NCI-H146 treated with DMSO at 0.1 percent for 48 hours (cell line): ENCODE measurements at regions not wholly inside any gene's neighbourhood (a gene's known extent, or its start where the extent isn't known, plus 50 kb on each side); places are given as distances from the start of the nearest gene placed in this dataset.
"Not testable (repeated sequence)": the region's sequence is repeated elsewhere in the genome, so short reads cannot be mapped to it uniquely, and the experiment has no call there.

Experiments
- DNase-seq: peaks from one replicate; lab custom pipeline; 2025; ENCODE audit not compliant: unreplicated experiment; lab: John Stamatoyannopoulos, UW

DNA sequence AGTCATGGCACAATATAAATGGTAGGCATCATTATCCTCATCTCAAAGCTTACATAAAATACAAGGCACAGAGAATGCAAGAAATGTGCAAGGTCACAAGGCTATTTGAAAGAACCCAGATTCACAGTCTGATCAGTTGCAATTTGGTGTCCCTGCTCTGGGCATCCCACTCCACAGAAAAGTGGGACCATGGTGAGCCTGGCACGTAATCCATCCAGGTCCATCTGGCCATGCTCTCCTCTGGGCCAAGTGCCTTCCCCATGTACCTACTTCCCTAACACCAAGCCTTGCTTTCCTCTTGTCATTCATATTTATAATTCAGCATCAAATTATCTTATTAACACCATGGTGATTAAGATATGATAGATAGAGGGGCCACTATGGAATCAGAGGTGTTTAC, 390.0 kb downstream of the CDH11 start:
- DNase-seq, result no peak

DNA sequence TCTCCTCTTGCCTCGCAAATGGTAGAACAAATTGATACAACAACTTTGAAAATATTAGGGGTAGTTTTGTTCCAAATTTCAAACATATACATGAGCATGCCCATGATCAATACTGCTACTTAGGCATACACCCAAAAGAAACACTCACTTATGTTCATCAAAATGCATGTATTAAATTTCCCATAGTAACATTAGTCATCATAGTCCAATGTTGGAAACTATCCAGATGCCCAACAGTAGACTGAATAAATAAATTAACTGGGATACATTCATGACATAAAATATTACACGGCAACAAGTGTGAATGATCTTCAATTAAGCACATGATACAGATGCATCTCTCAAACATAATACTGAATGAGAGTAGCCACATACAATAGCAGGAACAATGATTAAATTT, 391.6 kb downstream of the CDH11 start:
- no peak for DNase-seq

DNA sequence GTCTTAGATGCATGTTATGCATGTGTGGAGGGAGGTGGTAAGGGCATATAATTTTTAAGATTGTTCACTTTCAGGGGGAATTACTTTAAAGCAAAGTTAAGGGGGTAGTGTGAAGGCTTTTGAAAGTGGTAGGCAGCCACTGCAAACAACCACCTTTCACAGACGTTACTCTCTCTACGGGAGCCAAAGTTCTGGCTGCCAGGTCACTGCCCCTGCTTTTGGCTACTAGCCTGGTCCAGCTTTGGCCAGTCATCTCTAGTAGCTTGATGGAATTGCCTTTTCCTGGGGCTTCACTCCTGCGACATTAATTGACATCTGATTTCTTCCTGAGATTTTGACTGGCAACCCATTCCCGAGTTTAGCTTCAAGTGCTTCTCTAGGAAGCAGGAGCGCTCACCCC, 397.5 kb downstream of the CDH11 start:
- no peak for DNase-seq

DNA sequence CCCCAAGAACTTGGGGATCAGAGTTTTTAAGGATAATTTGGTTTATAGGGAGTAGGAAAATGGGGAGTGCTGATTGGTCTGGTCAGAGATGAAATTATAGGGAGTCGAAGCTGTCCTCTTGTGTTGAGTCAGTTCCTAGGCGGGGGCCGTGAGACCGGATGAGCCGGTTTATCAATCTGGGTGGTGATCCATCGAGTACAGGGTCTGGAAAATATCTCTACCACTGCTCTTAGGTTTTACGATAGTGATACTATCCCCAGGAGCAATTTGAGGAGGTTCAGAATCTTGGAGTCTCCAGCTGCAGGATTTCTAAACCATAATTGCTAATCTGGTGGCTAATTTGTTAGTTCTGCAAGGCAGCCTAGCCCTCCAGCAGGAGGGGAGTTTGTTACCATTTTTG, 403.4 kb downstream of the CDH11 start:
- DNase-seq, result no peak

DNA sequence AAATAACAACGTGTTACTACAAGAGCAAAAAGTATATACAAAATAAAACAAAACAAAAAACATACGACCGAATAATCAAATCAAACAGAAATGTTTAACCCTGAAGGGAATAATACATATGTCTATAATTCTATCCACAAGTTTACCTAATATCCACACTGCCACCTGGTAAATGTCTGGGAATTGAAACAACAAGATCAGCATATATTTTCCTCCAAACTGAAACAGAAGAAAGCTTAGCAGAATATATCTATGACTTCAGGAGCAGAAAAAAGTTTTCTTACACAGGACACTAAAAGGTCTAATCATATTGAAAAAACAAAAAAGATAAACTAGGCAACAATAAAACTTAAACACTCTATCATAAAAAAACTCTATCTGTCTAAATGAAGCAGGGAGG, 404.0 kb downstream of the CDH11 start:
- DNase-seq, result no peak

DNA sequence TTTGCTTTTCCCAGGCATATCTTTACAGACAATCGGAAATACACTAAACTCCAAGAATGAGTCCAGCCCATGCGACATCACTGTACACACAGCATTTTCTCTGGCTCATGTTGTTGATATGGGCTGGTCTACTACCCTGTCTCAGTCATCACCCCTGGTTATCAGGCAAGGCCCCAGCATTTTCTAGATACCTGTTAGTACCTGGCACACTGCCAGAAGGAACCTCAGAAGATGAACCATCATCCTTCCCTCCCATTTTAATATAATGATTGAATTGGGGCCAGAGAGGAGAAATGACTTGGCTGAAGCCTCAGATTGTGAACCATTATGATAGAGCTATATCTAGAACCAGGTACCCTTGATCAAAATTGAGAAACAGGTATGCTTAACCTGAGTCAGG, 406.2 kb downstream of the CDH11 start:
- DNase-seq, result no peak

DNA sequence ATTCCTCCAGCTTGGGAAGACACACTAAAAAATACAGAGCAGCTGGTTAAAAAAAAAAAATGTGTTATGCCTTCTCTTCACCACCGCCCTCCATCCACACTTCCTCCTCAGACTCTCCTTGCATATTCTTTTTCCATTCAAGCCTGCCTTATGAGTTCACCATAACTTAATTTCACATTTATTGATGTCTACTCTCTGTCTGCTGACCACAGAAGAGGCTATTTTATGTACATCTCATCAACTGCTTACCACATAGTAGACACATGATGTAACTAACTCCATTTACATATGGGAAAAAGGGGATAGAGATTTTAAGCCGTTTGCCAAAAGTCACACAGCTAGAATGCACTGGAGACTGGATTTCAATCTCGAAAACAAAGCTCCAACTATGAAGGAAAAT, 409.8 kb downstream of the CDH11 start:
- no peak for DNase-seq

DNA sequence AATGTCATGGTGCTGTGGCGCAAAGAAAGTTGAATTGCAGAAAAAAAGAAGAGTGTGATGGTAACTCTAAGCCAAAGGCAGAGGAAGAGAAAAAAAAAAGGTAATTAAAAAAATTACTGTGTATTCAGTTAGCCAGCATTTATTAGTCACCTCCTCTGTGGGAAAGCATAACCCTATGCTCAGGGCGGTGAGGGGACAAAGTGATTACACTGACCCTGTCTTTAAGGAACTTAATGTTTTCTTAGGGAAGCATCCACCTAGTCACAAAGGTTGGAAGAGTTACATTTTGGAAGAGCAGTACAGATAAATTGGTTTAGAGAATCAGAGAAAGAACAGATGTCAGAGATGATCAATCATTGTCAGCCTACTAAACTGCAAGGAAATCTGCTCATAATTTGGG, 410.3 kb downstream of the CDH11 start:
- DNase-seq, result no peak

DNA sequence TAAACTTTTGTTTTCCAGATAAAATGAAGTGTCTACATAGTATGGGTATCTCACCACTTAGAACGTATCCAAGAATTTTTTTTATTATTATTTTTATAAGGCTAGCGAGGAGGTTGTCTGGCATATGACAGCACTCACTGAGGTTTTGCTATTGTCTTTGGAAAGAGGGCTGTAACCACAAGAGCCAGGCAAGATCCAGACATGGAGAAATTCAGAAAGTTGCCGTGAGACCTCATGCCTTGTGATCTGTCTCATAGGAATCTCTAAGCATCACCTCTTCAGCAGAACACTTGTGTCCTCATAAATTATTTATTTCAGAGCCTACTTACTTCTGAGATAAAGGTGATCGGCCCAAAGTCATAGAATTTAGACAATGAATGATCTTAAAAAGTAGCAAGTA, 410.8 kb downstream of the CDH11 start:
- DNase-seq, result no peak

DNA sequence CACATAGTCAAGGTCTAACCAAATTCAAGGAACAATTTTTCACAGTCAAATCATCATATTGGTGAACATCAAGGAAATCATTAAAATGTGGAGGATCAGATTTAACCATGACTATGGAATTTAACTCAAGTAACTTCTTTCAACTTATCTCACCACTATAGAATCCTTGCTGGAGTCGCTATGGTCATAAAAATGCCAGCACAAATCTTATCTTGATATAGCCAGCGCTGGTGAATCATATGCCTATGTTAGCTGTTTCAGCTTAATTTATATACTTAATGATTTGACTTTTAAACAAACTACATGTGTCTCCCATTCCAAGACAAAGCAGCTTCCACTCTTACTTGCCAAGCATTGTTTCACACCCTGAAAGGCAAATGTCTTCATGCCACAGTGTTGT, 416.4 kb downstream of the CDH11 start:
- no peak for DNase-seq

DNA sequence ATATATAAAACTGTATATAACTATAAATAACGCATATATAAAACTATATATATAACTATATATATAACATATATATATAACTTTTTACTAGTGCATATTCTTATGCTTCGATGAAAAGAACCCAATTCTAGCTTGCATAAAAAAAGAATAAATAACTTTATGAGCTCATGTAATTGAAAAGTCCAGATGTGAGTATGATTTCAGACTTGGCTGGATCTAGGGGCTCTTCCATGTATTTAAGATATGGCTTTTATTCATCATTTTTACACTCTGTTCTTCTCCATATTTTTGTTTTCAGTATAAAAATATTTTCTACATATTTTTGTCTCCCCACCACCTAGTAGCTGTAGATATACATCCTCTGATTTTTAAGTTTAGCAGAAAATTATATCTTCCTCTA, 417.5 kb downstream of the CDH11 start:
- DNase-seq, result no peak

DNA sequence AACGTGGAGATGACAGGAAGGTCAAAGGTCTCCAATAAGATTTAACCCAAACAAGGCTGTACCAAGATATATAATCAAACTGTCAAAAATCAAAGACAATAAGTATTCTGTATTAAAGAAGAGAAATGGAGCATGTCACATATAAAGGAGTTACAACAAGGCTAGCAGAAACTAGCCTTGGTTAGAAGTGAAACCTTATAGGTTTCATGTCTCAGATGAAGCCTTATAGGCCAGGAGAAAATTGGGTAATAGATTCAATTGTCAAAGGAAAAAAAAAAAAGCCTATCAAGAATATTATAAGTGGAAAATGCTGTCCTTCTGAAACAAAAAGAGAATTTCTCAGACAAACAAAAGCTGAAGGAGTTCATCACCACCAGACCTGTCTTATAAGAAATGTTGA, 419.4 kb downstream of the CDH11 start:
- no peak for DNase-seq

DNA sequence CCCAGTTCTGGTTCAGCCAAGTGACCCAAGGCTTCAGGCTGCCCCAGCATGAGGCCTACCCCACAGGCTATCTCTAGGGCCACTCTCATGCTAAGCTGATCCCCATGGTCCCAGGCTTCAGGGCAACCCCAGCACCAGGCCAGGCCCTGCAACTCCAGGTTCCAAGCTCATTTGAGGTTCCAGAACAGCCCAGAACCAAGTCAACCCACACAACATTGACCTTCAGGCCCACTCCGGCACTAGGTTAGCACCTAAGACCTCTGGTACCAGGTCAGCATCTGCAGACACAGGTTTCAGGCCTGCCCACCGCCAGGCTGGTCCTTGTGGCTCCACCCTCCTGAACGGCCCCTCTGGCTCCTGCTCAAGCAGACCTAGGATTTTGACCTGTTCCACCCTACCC, 421.2 kb downstream of the CDH11 start:
- no peak for DNase-seq

DNA sequence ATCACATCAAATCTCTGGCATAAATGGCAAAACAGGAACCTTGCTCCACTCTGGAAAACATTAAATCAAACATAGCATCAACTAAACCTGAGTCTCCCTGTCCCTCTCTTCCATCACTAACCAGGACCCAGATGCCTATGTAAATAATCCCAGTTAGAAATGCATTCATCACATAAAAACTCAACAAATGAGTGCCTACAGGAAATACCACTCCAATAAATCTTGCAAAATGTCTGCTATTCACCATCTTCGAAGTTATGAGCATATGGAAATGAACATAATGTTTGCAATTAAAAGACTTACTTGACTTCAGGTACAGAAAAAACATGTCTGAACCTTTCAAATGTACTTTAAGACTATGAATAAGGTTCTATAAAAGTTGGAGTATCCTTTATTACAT, 425.0 kb downstream of the CDH11 start:
- DNase-seq, result no peak

DNA sequence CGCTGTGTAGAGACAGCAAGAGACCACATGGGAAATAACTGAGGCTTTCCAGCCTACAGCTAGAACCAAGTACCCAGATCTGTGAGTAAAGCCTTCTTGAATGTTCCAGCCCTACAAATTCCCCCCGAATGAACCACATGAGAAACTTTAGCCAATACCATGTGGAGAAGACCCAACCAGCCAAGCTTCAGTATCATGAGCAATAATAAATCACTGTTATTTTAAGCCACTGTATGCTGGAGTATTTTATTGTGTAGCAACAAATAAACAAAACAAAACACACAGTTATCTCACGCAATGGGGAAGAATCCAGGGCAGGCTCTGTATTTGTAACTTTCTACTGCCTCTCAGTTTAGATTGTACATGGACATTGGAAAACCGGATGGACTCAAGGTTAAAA, 426.2 kb downstream of the CDH11 start:
- DNase-seq, result no peak

DNA sequence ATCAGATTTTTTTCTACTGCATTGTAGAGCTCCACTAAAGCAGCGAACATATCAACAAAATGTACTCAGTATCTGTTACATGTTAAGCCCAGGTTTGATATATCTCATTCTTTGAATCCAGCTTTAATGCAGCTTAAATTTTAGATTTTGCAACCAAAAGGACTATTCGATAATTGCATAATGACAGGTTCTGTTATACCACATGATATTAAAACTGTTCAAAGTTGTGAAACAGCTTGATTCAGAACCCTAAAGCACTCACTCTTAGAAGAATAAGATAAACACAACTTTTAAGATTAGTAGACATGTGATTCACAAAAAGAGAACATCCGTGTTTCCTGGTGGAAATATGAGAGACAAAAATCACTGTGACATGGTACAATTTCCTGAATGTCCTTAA, 427.9 kb downstream of the CDH11 start:
- no peak for DNase-seq

DNA sequence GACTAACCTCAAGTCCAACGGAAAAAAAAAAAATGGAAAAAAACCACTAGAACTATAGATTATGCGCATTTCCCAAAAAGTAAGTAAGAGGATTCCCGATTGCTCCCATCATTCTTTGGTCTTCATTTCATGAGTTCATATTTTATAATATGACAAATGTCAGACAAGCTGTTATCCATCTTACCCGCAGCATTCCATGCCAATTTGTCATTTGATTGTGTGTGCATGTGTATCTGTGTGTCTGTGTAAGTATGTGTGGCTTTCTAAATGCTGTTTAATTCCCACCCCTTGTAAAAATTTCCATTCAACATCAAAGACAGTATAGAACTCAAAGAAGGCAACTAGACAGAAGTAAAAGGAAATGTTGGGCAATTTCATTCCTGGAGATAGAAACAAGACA, 434.1 kb downstream of the CDH11 start:
- DNase-seq, result no peak

DNA sequence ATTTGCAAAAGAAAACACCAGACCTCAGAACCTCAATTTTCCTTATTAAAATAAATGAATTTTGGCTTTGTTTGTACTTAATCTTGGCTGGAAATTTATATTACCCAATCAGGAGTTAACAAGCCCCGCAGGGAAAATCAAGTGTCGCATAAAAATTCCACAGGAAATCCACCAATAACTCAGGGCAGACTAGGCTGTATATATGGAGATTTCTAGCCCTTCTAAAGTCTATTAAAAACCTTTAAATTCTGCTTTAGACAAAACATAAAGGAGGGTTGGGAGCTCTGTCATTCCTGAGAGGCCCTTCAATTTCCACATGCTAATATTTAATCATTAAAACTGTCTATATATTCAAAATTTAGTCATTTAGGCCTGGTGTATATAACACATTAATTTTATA, 434.7 kb downstream of the CDH11 start:
- DNase-seq, result no peak

DNA sequence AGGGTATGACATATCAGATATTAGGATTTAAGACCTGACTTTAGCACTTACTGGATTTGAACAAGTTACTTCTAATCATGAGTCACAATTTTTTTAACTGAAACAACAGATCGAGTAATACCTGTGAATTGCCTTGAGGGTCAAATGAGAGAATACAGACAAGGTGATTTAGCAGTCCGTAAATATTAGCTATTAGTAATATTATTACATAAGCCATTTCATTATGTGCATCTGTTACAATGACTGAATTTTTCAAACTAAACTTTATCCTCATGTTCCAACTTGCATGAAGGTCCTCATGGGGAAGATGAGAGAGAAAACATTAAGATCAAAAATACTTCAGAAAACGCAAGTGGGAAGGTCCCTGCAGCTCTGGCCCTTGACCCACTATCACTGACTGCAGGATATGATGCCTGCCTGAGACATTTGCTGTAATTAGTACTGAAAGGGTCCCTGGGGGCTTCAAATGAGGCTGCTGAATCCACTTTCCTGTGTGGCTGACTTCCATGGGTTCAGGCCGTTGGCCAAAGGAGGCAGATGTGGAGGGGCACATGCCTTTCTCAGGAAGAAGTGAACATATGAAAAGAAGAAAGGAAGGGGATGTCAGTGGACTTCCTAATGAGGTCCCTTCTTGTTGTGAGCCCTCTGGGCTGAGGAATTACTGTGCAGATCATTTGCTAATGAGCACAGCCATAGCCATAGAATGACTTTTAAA, 441.7 kb downstream of the CDH11 start:
- no peak for DNase-seq

DNA sequence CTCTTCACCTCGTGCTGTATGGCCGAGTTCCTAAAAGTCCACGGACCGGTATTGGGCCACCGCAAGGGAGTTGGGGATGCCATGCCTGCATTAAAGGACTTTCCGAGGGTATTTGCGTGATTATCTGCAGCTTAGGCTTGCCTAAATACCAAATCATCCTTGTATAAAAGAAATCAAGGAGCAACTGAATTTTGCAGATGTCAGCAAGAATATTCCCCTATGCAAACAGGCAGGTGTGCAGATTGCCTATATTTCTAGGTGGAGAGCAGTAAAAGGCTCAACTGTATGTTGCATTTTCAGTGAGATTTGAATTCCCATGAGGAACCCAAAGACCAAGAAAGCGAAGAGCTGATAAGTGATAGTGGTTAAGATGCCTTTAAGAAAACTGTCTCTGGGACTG, 452.3 kb downstream of the CDH11 start:
- no peak for DNase-seq

DNA sequence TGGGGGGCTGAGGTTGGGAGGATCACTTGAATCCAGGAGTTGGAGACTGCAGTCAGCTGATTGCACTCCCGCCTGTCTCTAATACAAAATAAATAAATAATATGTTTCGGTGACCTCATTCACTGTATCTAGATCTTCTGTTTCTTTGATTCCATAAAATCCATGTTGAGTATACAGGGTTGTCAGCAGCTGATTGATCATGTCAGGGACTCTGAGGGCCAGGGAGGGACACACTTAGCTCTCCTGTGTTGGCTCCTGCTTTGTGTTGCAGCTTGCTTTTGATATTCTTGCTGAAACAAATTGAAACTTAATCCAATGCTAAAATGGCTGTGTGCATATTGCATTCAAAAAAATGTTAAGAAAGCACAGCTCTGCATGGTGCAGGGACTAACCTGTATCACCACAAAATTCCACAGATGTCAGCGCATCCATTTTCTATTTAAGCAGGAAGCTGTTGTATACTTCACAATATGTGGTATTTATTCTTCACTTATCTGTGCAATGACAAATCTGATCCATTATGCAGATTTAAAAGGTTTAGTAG, 454.5 kb downstream of the CDH11 start:
- no peak for DNase-seq

DNA sequence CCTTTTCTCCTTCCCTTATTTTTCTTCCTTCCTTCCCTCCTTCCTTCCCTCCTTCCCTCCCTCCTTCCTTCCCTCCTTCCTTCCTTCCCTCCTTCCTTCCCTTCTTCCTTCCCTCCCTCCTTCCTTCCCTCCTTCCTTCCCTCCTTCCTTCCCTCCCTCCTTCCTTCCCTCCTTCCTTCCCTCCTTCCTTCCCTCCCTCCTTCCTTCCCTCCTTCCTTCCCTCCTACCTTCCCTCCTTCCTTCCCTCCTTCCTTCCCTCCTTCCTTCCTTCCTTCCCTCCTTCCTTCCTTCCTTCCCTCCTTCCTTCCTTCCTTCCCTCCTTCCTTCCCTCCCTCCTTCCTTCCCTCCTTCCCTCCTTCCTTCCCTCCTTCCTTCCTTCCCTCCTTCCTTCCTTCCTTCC, 459.6 kb downstream of the CDH11 start:
- DNase-seq, result not testable (repeated sequence)

DNA sequence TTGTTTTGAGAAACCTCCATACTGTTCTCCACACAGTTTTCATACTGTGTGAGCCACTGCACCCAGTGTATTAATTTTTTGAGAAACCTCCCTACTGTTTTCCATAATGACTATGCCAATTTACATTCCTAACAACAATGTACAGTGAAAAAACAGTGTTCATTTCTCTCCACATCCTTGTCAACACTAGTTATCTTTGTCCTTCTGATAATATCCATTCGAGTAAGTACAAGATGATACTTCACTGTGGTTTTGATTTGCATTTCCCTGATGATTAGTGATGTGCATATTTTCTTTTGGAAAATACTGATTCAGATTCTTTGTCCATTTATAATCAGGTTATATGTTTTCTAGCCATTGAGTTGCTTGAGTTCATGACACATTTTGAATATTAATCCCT, 462.0 kb downstream of the CDH11 start:
- no peak for DNase-seq
